Naive thymus-derived CD4-positive, alpha-beta T cell (primary cell): ENCODE measurements at regions not wholly inside any gene's neighbourhood (a gene's known extent, or its start where the extent isn't known, plus 50 kb on each side); places are given as distances from the start of the nearest gene placed in this dataset.

Source experiments
- ATAC-seq: fragments of 150-1000 bp; cut with Tn5 transposase; 2 replicates; pipeline ENCODE4 v1.10.0; 2021; ENCODE audit warnings: mild to moderate bottlenecking, moderate library complexity
- CTCF ChIA-PET: fragments of 350-600 bp; sonication (Branson Sonifier 250); formaldehyde crosslinking; loops from one replicate; lab custom pipeline; 2021; ENCODE audit warnings: antibody characterized with exemption; lab: Charles Lee
- POLR2A ChIA-PET: fragments of 350-600 bp; sonication (Branson Sonifier 250); formaldehyde crosslinking; loops from one replicate; lab custom pipeline; 2021; ENCODE audit warnings: antibody characterized with exemption, inconsistent platforms; lab: Charles Lee
- DNase-seq, 9 donors: peaks; one replicate each; pipeline versions ENCODE4 v3.0.0 to v3.0.0-alpha.2; 2020 to 2022; ENCODE audit warnings: mixed read lengths in 1 of 9
- H3K27ac ChIP-seq: one replicate; pipeline ENCODE4 v1.7.0; 2013; ENCODE audit warnings: mild to moderate bottlenecking, low read depth, low read length, moderate library complexity
- H3K27me3 ChIP-seq, 2 donors: one replicate each; pipeline ENCODE4 v1.7.0; 2013; ENCODE audit warnings: low read length in 2 of 2, mild to moderate bottlenecking in 2 of 2, moderate library complexity in 2 of 2; ENCODE audit not compliant: control insufficient read depth in 2 of 2, insufficient read depth in 2 of 2
- H3K36me3 ChIP-seq, 3 experiments: 1 replicate in 2 of 3; 2 replicates in 1 of 3; pipeline ENCODE4 v1.7.0; 2013; ENCODE audit warnings: low read length in 3 of 3, mild to moderate bottlenecking in 3 of 3, moderate library complexity in 1 of 3; ENCODE audit not compliant: insufficient read depth in 3 of 3, control insufficient read depth in 2 of 3
- H3K4me1 ChIP-seq, 2 donors: one replicate each; pipeline ENCODE4 v1.7.0; 2013; ENCODE audit warnings: low read length in 2 of 2, mild to moderate bottlenecking in 2 of 2, moderate library complexity in 1 of 2; ENCODE audit not compliant: control insufficient read depth in 2 of 2, insufficient read depth in 2 of 2
- H3K4me3 ChIP-seq: 2 replicates; pipeline ENCODE4 v1.7.0; 2013; ENCODE audit warnings: mild to moderate bottlenecking, low read length
- H3K9me3 ChIP-seq, 3 experiments: 1 replicate in 2 of 3; 2 replicates in 1 of 3; pipeline ENCODE4 v1.7.0; 2013; ENCODE audit warnings: low read length in 3 of 3; ENCODE audit not compliant: control insufficient read depth in 2 of 3
- H3K27ac Mint-ChIP-seq, 9 donors: one replicate each; pipeline ENCODE4 v1.8.0; 2020 to 2022; ENCODE audit warnings: mixed read lengths in 9 of 9, mild to moderate bottlenecking in 8 of 9, moderate library complexity in 5 of 9, inconsistent platforms in 2 of 9
- H3K27me3 Mint-ChIP-seq, 5 donors: one replicate each; pipeline ENCODE4 v1.8.0; 2021 to 2022; ENCODE audit warnings: mixed read lengths in 5 of 5, mild to moderate bottlenecking in 1 of 5
- H3K36me3 Mint-ChIP-seq, 5 donors: one replicate each; pipeline ENCODE4 v1.8.0; 2020 to 2022; ENCODE audit warnings: mixed read lengths in 5 of 5, mild to moderate bottlenecking in 3 of 5, inconsistent platforms in 1 of 5
- H3K4me1 Mint-ChIP-seq, 7 donors: one replicate each; pipeline ENCODE4 v1.8.0; 2020 to 2022; ENCODE audit warnings: mixed read lengths in 7 of 7, mild to moderate bottlenecking in 3 of 7, inconsistent platforms in 1 of 7
- H3K4me3 Mint-ChIP-seq, 10 donors: one replicate each; pipeline ENCODE4 v1.8.0; 2020 to 2022; ENCODE audit warnings: mild to moderate bottlenecking in 10 of 10, mixed read lengths in 10 of 10, moderate library complexity in 6 of 10, inconsistent platforms in 2 of 10
- H3K9me3 Mint-ChIP-seq, 11 donors: one replicate each; pipeline ENCODE4 v1.8.0; 2020 to 2022; ENCODE audit warnings: mixed read lengths in 11 of 11, mild to moderate bottlenecking in 4 of 11, inconsistent platforms in 1 of 11, moderate library complexity in 1 of 11
- intact Hi-C, 2 donors: fragments of 100-400 bp; cut with micrococcal nuclease; formaldehyde crosslinking; loops; one replicate each; pipeline ENCODE4 v1.15.1; 2023

DNA sequence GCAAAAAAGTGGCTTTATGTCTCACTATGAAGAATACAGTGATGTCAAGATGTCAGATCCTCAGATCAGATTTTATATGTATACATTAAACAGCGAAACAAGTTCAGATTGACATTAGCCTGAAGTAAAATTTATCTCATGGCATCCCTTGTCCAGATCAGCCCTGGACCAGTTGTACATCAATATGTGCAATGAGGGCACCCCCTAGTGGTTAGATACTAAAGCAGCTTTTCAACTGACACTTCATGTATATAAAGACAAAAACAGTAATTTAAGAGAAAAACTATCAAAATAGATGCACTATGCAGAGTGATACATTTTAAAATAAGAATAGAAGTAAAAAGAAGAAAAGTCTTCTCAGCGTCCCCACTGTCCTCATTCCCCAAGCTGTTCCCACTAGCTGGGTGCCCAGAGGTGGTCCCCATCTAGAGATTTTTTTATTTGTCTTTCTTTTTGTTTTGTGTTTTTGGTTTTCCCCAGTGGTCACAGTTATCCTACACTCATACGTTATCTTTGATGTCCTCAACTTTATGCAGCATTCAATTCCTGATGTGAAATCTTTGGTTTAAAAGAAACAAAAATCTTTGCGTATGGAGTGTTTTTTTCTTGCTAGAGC is 2193.4 kb upstream of the RAG2 start:
- Histone ChIP-seq H3K36me3 (no peaks in the 10 kb centered on the region), H3K9me3 (peaks cover 0 to 6% (median 0%) of the 10 kb centered on the region in 3 experiments), H3K4me1 (no peaks in the 10 kb centered on the region), H3K4me3 (no peak overlapping the region), H3K27me3 (no peaks in the 10 kb centered on the region), H3K27ac (no peak overlapping the region)
- ATAC-seq (no peak), DNase-seq (no peak)
- Mint-ChIP-seq H3K9me3 (peaks cover 0 to 9% (median under 1%) of the 10 kb centered on the region in 11 donors), H3K4me3 (no peak overlapping the region), H3K4me1 (no peaks in the 10 kb centered on the region), H3K36me3 (no peaks in the 10 kb centered on the region), H3K27me3 (no peaks in the 10 kb centered on the region), H3K27ac (no peak overlapping the region)
- intact Hi-C loops = loop anchor here in 1 of 2 donors (10.0 kb wide), 3 partner anchors 583 to 1787 kb away; no protein-coding TSS in a partner anchor
- CTCF ChIA-PET = no interaction called here
- POLR2A ChIA-PET = no interaction called here

DNA sequence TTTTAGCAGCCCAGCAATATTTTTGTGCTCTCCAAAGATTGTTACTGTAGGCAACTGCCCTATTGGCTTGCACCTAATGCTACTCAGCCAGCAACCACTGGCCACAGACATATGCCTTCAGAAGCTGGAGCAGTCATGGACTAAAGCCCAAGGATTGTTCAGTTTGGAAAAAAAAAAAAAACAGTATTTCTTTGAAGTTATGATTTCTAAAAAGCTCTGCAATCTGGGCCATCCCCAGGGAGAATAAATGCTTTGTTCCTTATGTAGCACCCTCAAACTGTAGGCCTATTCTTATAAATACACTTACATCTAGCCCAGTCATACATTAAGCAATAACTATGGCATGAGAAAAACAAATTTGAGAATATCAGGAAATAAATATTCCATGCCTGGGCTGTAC is 2190.5 kb upstream of the RAG2 start:
- Histone ChIP-seq H3K27ac (no peak overlapping the region), H3K27me3 (no peaks in the 10 kb centered on the region), H3K36me3 (no peaks in the 10 kb centered on the region), H3K4me1 (no peaks in the 10 kb centered on the region), H3K4me3 (no peak overlapping the region), H3K9me3 (peaks cover 0 to 6% (median 0%) of the 10 kb centered on the region in 3 experiments)
- H3K36me3 Mint-ChIP-seq = no peaks in the 10 kb centered on the region
- H3K4me1 Mint-ChIP-seq = no peaks in the 10 kb centered on the region
- H3K4me3 Mint-ChIP-seq = no peak overlapping the region
- no peaks in the 10 kb centered on the region for H3K27me3 Mint-ChIP-seq
- ATAC-seq (no peak), DNase-seq (no peak)
- peaks cover 0 to 14% (median 5%) of the 10 kb centered on the region in 11 donors for H3K9me3 Mint-ChIP-seq
- ChIA-PET CTCF (no interaction called here), POLR2A (no interaction called here)
- intact Hi-C loops = no loop called here
- no peak overlapping the region for H3K27ac Mint-ChIP-seq

DNA sequence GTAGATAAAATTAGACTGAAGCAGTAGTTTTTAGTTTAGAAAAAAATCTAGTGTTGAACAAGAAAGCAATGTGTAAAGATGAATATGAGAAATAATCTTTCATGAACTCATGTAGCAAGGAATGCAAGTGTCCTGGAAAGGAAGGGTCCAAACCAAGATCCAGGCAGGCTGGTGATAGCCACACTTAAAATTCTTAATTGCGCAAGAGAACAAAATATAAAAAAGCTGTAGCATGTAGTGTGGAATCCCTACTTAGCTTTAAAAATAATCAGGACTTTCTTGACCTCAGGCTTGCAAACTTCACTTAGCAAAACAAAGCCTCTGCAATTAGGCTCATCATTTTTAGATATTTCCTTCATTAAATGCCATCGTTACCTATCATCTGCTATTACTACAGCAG is 2186.1 kb upstream of the RAG2 start:
- no peak overlapping the region for H3K27ac Mint-ChIP-seq
- no peaks in the 10 kb centered on the region for H3K36me3 ChIP-seq
- DNase-seq (no peak), ATAC-seq (no peak)
- H3K4me1 Mint-ChIP-seq = no peaks in the 10 kb centered on the region
- no peak overlapping the region for H3K4me3 Mint-ChIP-seq
- H3K9me3 ChIP-seq = peaks cover 0 to 6% (median 0%) of the 10 kb centered on the region in 3 experiments
- H3K27me3 ChIP-seq = no peaks in the 10 kb centered on the region
- H3K36me3 Mint-ChIP-seq = no peaks in the 10 kb centered on the region
- intact Hi-C loops = no loop called here
- no peaks in the 10 kb centered on the region for H3K4me1 ChIP-seq
- ChIA-PET CTCF (no interaction called here), POLR2A (no interaction called here)
- H3K4me3 ChIP-seq = no peak overlapping the region
- no peaks in the 10 kb centered on the region for H3K27me3 Mint-ChIP-seq
- no peak overlapping the region for H3K27ac ChIP-seq
- H3K9me3 Mint-ChIP-seq = peaks cover 2 to 20% (median 7%) of the 10 kb centered on the region in 11 donors

DNA sequence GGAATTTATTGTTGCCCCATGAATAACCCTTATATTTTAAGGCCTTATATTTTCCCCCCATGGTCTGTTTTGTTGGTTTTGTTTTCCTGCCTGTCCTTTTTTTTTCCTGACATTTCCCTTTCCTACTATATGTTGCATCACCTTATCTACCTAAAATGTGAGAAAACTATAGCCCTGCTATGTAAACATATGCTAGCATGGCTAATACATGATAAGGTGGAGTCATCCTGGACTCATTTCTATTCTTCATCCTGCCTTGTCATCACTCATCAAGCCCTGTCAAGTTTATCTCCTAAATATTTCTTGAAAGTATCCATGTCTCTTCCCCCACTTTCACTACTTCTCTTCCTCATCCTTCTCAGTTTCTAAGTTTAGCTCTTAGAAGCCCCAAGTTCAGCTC is 2168.8 kb upstream of the RAG2 start:
- Mint-ChIP-seq H3K36me3 (peaks cover 0 to 3% (median 0%) of the 10 kb centered on the region in 5 donors), H3K4me1 (no peaks in the 10 kb centered on the region), H3K27me3 (no peaks in the 10 kb centered on the region), H3K9me3 (peaks cover 6 to 24% (median 16%) of the 10 kb centered on the region in 11 donors), H3K27ac (no peak overlapping the region), H3K4me3 (no peak overlapping the region)
- no peaks in the 10 kb centered on the region for H3K36me3 ChIP-seq
- H3K27me3 ChIP-seq = no peaks in the 10 kb centered on the region
- no peak overlapping the region for H3K4me3 ChIP-seq
- intact Hi-C loops = no loop called here
- H3K9me3 ChIP-seq = no peaks in the 10 kb centered on the region
- no peak for ATAC-seq
- no peak overlapping the region for H3K27ac ChIP-seq
- no peak for DNase-seq
- ChIA-PET POLR2A (no interaction called here), CTCF (no interaction called here)
- no peaks in the 10 kb centered on the region for H3K4me1 ChIP-seq

DNA sequence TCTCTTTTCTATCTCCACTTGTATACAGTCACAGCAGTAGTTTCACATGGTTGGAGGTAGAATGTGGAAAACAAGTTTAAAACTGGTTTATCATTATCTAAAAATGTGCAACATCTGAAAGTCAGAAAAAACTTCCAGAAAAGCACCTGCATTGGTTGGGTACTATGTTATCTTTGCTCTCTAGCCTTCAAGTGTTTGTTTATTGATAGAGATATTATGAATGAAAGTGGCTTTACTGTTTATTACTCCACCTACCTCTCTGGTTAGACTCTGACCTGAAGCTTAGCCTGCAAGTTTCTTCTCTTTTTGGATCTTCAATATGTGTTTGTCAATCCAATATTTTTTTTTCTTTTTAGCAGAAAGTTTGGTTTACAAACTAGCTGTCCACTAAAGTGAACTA is 2161.4 kb upstream of the RAG2 start:
- no peaks in the 10 kb centered on the region for H3K36me3 ChIP-seq
- ChIA-PET POLR2A (no interaction called here), CTCF (no interaction called here)
- H3K27ac ChIP-seq = no peak overlapping the region
- Mint-ChIP-seq H3K4me1 (no peaks in the 10 kb centered on the region), H3K9me3 (peaks cover 0 to 11% (median 6%) of the 10 kb centered on the region in 11 donors), H3K4me3 (no peak overlapping the region), H3K27ac (no peak overlapping the region), H3K36me3 (peaks cover 0 to 3% (median 0%) of the 10 kb centered on the region in 5 donors), H3K27me3 (no peaks in the 10 kb centered on the region)
- ATAC-seq (no peak), DNase-seq (no peak)
- no peaks in the 10 kb centered on the region for H3K4me1 ChIP-seq
- no peaks in the 10 kb centered on the region for H3K27me3 ChIP-seq
- intact Hi-C loops = loop anchor here in 1 of 2 donors (10.0 kb wide), 1 partner anchor 65 kb away; no protein-coding TSS in a partner anchor
- no peak overlapping the region for H3K4me3 ChIP-seq
- peaks cover 0 to 4% (median 0%) of the 10 kb centered on the region in 3 experiments for H3K9me3 ChIP-seq

DNA sequence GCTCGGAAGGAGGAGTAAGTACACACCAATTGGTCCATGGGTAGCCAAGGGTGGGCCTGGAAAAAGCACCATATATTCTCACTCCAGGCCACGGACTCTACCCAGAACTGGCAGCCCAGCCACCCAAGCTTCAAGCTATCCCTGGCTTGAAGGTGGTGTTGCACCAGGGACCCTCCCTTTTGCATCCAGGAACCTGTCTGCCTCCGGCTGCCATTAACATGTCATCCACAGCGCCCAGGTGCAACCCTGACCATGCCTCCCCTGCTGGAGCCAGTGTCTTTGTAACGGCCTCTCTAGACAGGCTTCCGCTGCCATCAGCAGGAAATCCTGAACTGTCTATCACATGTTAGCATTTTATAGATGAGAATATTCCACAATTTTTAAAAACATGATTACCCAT is 2158.5 kb upstream of the RAG2 start:
- Histone ChIP-seq H3K4me3 (no peak overlapping the region), H3K36me3 (no peaks in the 10 kb centered on the region), H3K4me1 (no peaks in the 10 kb centered on the region), H3K27ac (no peak overlapping the region), H3K27me3 (no peaks in the 10 kb centered on the region), H3K9me3 (peaks cover 0 to 4% (median 0%) of the 10 kb centered on the region in 3 experiments)
- Mint-ChIP-seq H3K4me1 (no peaks in the 10 kb centered on the region), H3K27me3 (no peaks in the 10 kb centered on the region), H3K36me3 (no peaks in the 10 kb centered on the region), H3K27ac (no peak overlapping the region), H3K4me3 (no peak overlapping the region), H3K9me3 (peaks cover 0 to 19% (median 4%) of the 10 kb centered on the region in 11 donors)
- intact Hi-C loops = loop anchor here in 1 of 2 donors (10.0 kb wide), 1 partner anchor 62 kb away; no protein-coding TSS in a partner anchor
- CTCF ChIA-PET = no interaction called here
- POLR2A ChIA-PET = no interaction called here
- ATAC-seq (no peak), DNase-seq (no peak)

DNA sequence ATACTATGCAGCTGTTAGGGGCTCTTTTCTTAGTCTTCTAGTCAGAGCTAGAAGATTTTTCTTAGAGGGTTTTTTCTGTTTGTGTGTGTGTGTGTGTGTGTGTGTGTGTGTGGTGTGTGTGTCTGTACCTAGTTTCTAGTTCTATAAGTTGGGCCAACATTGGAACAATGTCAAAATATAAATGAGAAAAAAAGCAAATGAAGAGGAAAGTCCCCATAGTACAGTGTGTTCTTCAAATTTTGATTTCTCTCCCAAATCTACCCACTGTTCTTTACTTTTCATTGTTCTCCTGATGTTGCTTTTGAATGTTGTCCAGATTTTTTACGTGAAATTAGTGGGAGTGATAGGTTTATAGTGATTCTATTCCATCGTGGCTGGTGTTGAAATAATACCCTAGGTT is 2153.4 kb upstream of the RAG2 start:
- no peak for DNase-seq
- ChIA-PET CTCF (no interaction called here), POLR2A (no interaction called here)
- no peaks in the 10 kb centered on the region for H3K27me3 Mint-ChIP-seq
- intact Hi-C loops = loop anchor here in 1 of 2 donors (10.0 kb wide), 1 partner anchor 57 kb away; no protein-coding TSS in a partner anchor
- no peak for ATAC-seq
- Histone ChIP-seq H3K27ac (no peak overlapping the region), H3K27me3 (no peaks in the 10 kb centered on the region), H3K36me3 (no peaks in the 10 kb centered on the region), H3K9me3 (peaks cover 0 to 3% (median 2%) of the 10 kb centered on the region in 3 experiments), H3K4me1 (no peaks in the 10 kb centered on the region), H3K4me3 (no peak overlapping the region)
- peaks cover 2 to 11% (median 5%) of the 10 kb centered on the region in 11 donors for H3K9me3 Mint-ChIP-seq
- no peaks in the 10 kb centered on the region for H3K4me1 Mint-ChIP-seq
- no peak overlapping the region for H3K4me3 Mint-ChIP-seq
- no peaks in the 10 kb centered on the region for H3K36me3 Mint-ChIP-seq
- no peak overlapping the region for H3K27ac Mint-ChIP-seq
